ENCODE measurements at regions not wholly inside any gene's neighbourhood (a gene's known extent, or its start where the extent isn't known, plus 50 kb on each side); places are given as distances from the start of the nearest gene placed in this dataset.

DNA sequence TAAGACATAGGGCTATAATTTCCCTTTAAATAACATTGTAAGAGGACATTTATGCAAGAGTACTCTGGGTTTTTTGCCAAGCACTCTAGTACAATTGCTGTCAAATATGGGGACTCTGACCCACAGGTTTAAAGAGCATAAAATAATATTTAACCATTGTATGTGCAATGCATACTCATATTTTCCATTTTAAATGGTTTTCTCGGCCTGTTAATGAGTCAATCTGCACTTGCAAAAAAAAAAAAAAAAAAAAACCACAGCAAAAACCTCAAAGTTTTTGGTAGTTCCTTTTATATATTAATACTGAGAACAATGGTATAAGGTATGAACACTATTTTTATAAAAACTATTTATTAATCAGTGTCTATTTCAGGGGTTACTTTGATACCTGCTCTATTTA is 304.0 kb upstream of the CBLB start:
- DNase-seq, result no peak

DNA sequence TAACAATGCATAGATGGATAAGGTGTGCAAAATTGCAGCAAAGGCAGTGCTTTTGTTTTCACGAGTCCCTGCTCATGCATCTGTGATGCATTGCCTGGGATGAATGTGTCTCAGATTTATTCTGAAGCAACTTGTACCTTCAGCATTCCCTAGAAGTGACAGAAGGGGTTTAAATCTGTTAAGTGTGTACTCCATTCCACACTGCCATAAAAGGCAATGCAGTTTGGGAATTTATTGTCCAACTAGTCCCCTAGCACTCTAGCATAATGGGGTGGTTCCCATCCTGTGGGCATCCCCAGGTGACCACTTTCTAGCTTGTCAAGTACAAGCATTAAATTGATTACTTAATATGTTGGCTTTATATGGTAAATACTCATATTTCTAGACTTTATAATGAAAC is 306.5 kb upstream of the CBLB start:
- DNase-seq, result no peak

DNA sequence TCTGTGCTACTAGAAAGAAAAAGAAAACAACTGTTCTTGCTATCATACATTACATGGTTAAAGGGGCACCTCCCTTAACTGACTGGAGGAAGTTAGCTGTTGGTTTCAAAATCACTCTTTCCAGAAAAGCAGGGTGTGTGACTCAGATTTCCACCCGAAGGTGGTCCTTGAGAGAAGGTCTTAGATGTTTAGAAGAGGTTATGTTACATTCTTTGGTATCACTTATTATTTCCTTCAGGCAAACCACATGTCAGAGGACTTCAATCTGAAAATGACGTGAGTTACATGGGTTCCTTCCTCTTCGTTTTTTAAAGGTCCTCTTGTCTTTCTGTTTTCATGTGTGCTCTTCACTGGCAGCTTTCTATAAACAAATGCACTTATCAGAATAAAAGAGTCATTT is 307.9 kb upstream of the CBLB start:
- no peak for DNase-seq

DNA sequence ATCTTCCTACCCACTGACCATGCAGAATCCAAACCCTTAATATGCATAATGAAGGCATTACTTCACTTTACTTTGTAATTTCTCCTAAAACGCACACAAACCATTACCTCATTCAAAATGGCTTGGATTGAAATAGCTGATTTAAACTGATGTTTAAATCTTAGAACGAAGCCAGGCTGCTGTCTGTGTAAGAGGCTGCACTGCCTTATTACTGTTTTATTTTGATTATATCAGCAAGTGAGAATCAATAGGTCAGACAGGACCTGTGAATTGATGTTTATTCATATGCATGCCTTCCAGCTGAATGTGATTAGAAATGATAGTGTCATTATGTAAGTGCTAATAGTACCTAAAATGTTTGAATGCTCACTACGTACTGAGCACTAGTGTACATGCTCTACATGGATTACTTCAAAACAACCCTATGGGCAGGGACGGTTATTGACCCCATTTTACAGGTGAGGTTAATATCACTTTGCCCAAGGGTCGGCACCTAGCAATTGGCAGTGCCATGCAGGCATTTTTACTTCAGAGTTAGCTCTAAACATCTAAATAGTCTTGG is 314.2 kb upstream of the CBLB start:
- no peak for DNase-seq

DNA sequence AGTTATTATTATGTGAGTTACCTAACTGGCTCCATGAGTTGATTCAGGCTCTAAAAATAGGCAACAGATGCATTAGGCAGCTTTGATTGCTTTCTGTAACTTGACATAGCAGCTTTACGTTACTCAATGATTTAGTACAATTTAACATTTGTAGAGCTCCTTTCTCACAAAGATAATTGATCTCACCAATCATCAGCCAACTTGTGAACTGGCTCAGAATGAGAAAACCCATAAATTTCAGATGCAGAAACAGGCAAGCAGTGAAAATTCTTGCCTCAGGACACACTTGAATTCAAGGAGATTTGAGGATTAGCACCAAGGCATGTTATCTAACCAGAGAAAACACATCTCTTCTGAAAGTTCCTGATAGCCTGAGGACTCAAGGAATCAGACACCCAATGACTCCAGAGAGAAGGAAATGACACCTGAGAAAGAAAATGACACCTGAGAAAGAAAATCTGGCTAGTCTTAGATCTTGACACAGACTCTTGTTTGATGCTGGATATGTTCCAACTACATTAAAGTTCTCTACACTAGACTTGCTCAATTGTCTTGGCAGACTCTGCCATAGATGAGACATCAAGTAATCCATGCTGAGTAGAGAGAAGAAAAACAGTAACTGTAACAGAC is 315.1 kb upstream of the CBLB start:
- no peak for DNase-seq

DNA sequence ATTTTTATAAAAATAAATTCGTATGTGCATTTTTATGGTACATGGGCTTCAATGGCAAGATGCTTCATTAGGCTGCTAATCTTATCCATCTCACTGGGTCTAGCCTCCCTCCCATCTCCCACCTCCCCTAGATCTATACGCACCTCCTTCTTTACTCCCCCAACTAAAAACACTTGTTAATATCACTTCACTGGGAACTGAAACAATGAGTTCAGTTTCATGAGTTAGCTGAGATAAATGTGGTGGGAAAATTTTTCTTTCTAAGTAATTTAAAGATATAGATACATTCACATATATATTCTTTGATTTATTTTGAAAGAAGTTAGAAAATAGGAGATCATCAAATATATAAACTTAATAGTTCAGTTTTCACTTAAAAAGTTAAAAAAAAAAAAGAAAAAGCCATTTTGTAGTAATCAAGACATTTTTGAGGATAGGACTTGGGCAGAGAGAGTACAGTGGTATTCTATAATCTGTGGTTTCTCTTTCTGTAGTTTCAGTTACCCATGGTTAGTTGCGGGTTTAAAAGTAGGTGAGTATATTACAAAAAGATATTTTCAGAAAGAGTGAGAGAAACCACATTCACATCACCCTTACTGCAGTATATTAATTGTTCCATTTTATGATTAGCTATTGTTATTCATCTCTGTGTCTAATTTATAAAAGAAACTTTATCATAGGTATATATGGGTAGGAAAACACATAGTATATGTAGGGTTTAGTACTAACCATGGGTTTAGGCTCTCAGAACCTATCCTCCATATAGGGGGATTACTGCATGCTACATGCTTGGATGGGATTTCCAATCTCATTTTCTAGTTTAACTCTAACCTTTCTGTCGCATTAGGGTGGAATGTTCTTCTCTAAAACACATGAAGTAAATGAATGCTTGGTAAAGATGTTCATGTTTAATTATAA is 316.0 kb upstream of the CBLB start:
- DNase-seq, result no peak

DNA sequence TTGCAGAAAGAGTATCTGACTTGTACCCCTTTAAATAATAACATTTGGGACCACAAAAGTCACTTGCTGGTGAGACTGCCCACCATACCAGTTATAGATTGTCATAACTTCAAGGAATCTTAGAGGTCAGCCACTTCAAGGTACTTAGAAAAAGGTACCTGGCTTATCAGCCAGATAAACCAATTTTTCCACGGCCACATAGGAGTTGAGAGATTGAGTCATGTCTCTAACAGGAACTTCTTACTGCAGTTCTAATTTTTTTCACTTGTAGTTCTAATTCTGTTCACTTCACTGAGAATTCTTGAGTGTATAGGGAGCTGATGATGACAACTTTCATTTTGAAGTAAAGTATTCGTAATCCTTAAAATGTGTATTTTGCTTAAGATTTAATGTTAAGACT is 317.1 kb upstream of the CBLB start:
- no peak for DNase-seq

DNA sequence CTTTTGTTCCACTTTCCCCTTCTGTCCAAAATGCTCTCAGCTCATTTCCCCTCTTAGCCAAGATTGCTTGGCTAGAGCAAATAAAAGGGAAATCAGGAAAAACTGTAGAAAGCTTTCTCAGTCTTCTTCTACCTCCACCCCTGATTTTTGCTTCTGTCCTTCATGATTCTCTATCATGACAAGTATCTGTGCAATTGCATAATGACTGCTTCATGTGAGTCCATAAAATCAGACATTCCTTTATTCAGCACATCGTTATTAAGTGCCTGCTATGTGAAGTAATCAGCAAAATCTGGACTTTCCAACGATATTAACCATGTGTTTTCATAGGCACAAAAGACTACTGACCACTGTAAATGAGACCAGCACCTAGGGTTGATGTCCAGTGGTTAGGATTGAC is 321.5 kb upstream of the CBLB start:
- no peak for DNase-seq

DNA sequence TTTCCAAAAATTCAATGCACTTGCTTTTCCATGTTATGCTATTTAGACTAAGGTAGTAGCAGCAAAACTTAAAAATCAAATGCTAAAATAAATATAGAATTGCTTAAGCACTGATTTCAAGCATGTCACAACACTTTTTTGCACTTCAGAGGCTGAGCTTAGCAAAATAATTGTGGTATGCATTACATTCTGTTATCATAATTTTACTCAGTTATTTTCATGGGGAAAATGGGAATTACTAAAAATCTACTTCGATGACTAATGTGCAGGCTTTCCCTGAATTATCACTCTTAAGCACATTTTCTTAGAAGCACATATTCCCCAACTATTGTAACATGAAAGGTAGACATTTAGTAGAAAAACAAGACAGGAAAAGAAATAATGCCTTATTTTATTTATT is 322.4 kb upstream of the CBLB start:
- no peak for DNase-seq

DNA sequence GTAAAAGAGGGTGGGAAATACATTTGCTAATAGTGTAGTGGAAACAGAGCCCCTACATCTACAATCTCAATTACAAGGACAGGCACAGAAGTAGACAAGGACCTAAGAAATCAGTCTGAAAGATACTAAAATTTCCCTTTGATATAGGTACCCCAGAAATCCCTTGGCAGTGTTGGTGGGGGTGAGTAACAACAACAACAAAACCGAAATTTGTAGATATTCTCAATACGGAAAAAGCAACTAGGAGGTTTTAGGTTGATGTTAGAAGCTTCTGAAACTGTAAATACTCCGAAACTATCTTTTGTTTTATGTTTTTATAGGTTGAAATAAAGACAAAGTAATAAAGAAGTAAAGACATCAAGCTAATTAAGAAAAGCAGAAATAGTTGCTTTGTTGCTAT is 323.1 kb upstream of the CBLB start:
- DNase-seq, result no peak

DNA sequence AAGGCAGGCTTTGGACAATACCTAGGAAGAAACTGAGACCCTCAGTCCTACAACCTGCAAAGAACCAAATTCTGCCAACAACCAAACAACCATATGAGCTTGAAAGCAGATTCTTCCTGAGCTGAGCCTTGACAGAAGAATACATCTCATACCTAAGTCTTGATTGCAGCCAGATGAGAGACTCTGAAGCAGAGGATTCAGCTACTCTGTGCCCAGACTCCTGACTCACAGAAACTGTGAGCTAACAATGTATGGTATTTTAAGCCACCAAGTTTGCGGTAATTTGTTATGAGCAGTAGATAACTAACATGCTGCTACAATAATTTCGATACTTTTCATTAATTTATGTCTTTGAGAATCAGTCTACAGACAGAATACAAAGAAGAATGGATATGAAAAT is 325.1 kb upstream of the CBLB start:
- no peak for DNase-seq

DNA sequence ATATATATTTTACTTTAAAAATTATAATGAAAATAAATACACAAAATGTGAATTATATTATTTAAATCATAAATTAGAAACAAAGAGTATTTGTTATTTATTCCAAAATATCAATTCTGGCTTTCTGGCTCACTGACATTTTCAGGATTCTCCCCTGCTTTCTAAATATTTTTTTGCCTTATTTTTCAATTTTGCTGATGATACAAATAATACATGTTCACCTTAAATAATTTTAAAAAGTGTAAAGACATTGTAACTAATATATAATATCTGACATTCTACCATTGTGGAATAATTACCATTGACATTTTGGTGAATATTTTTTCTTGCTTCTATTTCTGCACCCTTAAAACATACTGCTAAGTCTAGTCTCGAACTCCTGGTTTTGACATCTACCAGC is 325.9 kb upstream of the CBLB start:
- no peak for DNase-seq

DNA sequence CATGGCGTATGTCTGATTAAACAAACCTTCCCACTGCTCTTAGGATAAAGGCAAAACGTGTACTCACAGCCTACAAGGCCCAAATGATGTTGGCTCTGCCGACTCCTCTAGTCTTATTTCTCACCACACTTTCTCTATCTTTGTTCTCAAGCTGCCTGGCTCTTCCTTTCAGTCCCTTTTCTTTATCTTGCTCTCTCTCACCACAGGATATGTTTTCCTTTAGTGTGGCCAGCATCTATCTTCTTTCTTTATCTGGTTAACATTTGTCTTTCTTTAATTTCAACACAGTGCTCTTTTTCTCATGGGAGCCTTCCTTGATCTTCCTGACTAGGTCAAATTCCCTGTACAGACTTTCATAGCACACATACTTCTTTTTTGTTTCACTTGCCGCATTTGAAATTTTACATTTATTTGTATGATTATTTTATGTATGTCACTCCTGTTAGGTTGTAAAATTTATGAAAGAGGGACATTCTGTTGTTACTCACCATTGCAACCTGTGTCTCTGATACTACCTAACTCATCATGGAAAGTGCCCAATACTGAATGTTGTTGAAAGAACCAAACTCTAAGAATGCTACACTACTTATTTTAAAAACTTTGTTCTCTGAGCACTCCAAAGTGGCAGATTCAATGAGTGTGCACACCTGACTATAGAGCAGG is 328.9 kb upstream of the CBLB start:
- no peak for DNase-seq

DNA sequence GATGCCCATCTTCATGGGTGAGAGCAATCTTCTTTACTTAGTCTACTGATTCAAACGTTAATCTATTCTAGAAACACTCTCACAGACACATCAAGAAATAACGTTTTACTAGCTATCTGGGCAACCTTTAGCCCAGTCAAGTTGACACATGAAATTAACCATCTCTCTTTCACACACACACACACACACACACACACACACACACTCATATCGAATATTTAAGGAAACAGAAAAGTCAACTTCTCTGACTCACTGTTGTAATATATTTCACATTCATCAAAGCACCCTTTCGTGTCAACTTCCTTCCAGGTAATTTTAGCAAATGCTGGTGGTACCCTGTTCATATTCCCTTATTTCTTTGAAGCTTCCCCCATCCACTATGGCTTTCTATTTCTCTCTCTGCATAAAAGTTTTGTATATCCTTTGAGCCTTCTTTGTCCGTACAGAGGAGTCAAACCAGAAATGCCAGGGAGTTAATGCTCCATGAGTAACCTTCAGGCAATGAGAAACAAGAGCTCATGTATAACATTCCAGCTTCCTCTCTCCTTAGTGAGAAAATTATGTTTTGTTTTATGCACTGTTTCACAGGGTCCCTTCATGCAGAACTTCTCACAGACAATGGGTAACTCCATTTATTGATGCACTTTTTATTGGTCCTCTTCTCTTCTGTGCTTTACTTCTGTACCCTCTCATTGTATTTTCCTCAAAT is 335.5 kb upstream of the CBLB start:
- DNase-seq, result no peak

DNA sequence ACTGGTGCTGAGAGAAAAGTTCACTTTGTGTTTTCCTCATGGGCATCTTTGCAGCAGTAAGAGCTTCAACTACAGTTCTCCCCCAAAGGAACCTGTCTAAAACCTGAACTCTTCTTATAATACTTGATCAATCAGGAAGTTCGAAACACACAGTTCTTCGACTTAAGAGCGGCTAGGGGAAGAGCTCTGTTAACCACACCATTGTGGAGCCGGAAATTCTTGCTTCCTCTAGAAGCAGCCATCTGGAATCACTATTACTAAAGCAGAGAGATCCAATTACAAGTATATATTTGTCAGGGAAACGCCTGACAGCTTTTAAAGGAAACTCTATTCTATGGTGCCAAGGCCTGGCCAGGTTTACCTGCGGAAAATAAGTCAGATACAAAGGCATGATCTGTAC is 337.3 kb upstream of the CBLB start:
- peak; percentile 68 for DNase-seq

DNA sequence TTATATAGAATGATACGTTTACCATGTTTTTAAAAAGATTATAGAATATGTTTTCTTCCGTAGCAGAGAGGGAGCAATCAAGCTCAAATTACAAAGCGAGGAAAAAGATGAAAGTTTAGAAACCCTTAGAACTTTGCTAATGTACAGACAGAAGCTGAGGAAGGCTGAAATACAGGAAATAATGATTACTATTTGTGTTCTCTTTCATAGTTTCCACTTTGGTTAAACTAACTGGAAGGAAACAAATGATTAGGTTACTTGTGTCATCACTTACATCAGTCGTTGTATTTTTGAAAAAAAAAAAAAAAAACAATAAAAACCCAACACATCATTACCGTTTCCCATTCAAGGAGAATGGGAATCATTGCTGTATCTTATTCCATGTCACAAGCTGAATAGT is 337.8 kb upstream of the CBLB start:
- DNase-seq, result no peak

DNA sequence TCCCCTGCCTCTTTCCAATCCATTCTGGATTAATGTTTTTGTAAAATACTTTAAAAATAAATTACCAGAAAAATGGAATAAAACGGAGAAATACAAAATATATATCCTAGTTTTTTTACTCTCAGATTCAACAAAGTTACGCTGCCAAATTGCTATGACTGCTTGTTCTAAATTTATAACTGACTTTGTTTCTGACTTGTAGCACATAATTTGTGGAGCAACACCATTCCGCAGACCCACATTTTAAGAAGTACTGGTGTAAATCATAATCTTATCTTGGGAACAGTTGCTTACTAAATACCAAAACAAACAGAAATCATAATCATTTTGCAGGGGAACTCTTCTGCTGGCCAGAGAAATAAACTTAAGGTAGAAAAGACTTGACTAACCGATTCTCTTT is 339.4 kb upstream of the CBLB start:
- no peak for DNase-seq

DNA sequence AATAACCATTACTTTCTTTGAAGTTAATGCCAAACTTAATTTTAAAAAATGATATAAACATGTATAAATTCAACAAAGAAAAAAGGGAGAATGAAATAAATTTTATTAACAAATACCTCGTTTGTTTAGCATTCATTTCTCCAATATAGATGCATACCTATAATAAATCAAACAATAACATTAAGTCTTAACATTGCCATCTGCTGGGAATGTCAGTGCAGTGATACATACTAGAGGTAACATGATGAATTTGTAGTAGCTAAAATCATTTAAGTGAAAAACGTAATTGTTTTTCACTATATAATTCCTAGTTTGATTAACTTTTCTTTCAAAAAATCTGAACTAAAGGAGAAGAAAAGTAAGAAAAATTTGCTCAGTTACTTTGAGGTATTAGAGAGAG is 340.2 kb upstream of the CBLB start:
- no peak for DNase-seq

DNA sequence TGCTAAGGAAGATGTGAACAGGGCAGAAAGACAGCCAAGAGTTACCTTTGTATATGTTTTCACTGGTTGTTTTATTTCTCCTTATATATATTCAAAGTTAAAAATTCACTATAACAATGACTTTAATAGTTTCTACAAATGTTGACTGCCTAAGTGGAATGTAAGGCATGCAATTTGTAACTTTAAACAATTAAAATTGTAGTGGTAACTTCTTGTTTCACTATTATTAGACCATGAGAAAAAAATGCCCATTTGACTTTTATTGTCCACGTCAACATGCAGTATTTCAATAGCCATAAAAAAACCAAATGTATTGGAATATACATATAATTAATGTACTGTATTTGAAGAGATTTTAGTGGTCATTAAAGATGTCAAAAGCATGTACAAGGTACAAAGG is 340.7 kb upstream of the CBLB start:
- DNase-seq, result no peak

DNA sequence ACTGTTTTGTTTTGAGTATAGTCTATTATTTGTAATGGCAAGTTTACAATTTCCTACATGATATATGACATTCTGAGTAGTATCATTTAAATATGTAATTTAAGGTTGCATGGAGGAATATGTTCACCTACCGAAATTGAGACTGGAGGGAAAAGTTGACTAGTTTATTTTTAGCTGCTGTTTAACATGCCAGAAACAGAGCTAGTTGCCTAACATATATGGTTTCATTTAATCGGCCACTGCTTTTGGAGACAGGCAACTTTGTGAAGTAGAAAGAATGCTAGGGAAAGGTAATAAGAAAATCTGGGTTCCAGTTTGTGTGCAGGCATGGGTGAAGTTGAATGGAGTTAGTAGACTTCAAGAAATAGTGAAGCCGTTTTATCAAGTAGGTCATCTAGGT is 342.1 kb upstream of the CBLB start:
- no peak for DNase-seq

DNA sequence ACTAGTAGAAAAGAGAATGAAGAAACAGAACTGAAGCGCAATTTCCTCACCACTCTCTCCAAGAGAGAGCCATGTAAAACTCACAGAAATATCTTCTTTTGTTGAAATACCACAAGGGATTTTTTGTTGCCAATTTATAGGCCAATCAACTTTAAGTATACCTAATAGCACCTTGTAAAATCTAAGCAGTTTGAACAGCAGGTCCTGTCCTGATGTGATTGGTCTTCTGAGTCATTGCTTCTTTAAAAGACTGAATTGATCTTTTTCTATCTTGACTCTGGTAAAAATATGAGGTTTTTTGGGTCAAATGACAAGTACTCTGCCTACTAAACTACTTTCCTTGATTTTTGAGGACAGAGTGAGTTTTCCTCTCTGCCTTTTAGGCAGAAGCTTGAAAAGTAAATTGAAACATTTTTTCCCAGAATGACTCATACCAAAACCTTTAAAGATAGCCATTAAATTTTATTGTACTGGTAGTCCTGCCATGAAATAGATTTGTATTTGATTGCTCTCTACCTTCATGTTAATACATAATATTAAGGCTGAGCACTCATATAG is 343.9 kb upstream of the CBLB start:
- no peak for DNase-seq

DNA sequence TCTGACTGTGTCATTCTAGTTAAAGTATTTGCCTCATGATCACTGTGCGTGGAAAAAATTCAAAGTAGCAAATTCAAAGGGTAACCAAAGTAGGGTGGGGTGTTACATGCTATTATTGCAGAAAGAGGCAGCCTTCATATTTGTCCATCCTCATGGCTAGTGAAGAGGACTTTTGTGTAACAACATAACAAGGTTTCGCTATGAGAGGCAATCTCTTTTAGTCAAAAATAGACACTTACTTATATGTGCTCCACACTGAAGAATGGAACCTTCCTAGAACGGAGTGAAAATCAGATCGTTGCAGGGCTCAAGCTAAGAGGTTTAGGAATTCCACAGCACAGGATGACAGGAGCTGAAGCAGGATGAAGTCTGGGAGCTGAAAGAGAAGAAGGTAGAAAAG is 345.1 kb upstream of the CBLB start:
- no peak for DNase-seq
